Ureter (tissue), 1 donor: ENCODE measurements at regions not wholly inside any gene's neighbourhood (a gene's known extent, or its start where the extent isn't known, plus 50 kb on each side); places are given as distances from the start of the nearest gene placed in this dataset.
A peak's percentile ranks its signal among the peaks of the same experiment; 100 is the strongest.

Experiments
- DNase-seq: peaks from one replicate; pipeline ENCODE4 v3.0.0-alpha.2; 2020; ENCODE audit warnings: low spot score
- donor health status: DM: yes; HTN: yes; CAD: no.

DNA sequence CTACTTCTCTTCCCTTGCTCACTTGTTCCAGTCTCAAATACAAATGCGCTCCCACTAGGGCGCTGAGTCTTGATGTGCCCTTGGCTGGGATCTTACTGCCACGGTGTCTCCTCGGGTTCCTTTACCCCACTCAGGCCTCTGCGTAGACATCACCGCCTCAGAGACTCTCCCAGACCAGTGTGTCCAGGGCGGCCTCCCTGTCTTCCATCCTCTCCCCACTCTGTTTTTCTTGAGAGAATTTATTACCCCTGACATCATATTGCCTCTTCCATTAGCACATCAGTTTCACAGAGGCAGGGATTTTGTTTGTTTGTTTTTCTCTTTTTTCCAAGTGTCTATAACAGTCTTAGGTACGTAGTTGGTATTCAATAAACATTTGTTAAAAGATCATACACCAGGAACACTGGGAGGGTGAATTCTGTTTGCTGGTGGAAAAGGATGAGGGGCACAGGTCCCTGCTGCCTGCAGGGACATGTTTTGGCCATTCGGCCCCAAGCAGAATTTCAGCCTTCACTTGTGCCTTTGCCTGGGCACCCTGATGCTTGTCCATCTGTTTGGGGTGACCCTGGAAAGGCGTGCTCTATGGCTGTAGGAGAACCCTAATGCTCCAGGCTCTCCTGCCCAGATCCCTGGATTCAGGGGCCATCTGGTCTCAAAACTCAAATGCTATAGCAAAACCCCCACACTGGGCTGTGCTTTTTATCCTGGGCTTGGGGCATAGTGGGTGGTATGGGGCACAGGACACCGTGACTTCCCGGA, 55.0 kb downstream of the RPL37A start:
- DNase-seq: no peak

DNA sequence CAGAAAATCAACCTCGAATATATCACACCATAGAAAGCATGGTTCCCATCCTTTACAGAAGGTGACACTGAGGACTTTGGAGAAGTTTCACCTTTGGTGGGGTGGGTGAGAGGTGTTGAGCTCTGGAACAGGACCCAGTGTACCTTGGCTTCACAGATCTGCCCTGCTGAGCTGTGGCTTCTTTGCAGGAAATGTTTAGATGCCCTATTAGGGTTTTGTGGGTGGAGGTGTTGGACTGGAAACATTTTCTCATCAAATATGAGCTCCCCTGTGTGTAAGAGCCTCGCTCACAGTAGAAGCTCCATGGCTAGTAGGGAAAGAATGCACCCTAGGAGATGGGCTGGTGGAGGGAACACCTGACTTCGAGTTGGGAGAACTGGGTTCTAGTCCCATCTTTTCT, 55.6 kb downstream of the RPL37A start:
- DNase-seq: no peak

DNA sequence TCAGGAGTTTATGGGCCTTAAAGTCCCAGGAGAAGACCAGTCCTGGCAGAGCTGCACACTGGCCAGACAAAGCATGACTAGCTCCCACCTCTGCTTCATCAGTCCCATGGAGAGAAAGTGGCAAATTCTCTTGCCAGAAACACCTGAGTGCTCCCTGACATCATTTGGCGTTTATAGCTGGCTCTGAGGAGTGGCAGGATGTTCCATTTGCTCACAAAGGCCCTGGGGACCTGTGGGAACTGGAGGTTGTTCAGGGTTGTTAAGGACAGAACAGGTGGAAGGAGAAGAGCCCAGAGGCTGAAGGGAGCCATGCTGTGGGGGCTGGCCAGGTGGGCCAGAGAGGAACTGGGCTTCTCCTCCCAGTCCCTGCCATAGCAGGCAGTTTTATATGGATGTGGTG, 56.1 kb downstream of the RPL37A start:
- no peak for DNase-seq

DNA sequence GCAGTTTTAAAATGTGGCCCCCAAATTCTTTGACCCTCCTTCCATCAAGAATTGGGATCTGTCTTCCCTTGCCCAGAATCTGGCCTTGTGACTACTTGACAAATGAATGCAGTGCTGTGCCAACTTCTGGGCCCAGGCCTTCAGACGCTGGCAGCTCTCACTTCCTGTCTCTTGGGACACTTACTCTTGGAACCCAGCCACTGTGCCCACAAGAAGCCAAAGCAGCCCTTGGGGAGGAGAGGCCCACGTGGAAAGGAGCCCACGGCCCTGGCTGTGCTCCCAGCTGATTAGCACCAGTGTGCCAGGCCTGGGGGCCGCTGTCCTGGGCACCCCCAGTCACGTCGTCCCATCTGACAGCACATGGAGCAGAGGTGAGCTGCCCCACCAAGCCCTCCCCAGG, 56.6 kb downstream of the RPL37A start:
- peak; percentile 85 for DNase-seq

DNA sequence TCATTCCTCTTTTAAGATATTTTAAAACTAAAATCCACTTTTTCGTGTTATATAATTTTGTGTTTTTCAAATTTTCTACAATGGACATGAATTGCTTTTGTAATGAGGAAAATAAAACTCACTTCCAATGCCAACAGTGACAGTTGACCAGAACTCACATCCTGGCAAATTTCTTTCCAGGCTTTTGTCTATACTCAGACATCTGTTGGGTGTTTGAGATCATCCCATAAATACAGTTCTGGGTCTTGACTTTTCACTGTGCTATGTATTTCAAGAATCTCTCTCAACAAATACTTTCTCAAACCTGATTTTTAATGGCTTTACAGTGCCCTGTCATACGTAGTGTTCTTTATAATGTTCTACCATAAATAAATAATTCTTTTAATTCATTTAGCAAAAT, 57.6 kb downstream of the RPL37A start:
- DNase-seq: no peak

DNA sequence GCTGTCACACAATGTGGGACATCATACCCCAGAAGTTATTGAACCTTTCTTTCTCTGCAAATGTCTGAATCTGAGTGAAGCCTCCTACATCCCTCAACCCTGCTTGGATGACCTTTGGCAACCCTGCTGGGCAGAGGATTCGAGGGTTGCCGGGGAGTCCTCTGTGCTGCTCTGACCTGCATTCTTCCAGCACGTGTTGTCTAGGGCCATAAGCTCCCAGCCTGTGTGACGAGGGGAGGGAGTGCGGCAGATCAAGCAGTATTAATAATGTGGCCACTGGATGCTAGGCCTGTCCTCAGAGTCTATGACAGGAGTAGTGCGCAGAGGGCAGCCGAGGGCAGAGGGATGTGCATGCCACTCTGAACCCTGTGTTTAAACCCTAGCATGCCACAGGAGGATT, 58.8 kb downstream of the RPL37A start:
- DNase-seq: no peak

DNA sequence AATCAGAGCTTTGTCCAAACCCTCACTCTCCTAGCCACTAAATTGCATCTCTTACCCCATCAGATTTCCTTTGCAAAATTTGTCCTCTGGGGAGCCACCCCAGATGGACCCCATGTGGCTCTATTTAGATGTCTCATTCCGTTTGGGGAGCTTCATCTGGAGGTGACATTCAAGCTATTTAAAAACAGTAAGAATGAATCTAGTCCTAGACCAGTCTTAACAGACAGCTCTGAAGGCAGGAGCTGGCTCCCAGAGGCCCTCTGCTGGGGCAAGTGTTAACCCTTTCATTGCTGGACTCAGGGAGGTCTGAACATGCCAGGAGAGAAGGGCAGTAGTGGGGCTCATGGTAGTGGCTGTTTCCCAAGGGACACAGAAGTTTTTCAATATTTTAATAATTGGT, 59.2 kb downstream of the RPL37A start:
- DNase-seq: no peak

DNA sequence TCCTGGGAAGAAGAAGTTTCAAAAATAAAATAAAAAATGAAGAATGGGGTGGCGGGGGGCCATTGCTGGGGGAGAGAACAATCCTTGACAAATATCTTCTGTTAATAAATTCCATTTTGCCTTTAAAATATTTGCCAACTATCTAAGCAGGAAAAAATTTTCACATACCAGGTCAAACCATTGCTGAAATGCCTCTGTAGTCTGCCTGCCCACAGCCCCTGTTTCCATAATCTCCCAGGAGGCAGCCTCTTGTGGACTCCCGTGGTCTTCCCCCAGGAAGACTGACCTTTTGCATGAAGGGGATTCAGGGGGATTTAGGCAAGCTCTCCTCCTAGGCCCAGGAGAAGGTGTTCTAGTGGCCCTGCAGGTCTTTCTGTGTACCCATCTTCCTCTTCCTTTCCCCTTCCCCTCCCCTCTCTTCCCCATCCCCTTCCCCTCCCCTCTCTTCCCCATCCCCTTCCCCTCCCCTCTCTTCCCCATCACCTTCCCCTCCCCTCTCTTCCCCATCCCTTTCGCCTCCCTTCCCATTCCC, 61.0 kb downstream of the RPL37A start:
- DNase-seq: no peak

DNA sequence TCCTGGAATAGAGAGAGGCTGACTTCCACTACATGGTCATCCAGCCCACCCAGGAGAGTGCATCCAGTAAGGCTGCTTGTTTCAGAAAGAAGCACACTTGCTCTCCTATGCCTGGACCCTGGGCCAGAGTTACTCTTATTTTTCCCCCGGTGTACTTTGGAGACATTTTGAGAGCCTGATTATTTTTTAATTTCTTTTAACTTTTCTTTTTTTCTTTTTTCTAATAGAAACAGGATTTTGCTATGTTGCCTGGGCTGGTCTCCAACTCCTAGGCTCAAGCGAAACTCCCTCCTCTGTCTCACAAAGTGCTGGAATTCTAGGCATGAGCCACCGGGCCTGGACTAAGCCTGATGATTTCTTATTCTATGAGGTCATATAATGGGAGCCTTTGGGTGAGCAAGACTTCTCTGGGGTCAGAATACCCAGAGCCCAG, 62.2 kb downstream of the RPL37A start:
- DNase-seq: no peak

DNA sequence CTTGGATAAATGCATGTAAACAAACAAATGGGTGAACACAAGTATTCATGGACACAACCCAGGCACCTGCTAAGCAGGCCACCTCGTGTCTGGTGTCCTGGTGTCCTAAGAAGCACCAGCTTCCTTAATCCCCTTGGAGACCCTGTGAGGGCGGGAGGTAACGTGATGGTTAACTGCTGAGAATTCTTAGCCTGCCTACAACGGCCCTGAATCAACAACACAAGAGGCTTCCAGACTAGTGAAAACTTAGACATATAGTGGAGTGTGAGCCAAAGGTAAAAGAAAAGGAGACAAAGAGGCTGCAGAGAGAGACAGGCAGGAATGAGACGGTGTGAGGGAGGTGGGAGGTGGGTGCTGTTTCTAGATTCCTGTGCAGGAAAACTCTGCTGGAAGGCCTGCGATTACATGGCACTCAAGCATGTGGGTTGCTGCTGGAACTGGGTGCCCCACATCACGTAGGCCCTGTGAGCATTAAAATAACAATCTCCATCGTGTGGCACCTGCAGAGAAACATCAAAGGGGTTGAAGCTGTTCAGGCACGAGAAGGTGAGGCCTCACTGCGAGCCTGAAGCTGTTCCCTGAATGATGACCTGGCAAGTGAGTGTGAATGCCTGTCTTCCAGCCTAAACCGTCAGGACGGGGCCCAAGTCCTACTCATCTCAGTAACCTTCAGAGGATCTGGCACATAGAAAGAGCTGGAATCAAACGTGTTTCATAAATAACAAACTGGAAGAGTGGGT, 64.2 kb downstream of the RPL37A start:
- no peak for DNase-seq

DNA sequence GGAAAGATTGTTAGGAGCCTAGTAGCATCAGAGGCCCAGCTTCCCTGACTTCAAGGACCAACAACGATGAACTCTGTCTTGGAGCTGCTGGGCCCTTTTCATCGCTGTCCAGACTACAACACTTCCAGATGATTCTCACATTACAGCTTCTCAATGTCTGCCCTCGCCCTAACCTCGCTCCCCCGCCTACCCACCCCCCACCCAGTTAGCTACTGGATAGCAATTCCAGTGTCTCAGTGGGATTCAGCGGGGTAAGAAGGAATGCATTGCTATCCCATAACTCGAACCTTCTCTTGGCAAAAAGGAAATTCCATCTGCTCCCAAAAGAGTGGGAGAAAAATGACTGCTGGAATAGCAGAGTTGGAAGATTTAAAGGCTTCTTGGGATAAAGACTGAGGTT, 65.0 kb downstream of the RPL37A start:
- DNase-seq: no peak

DNA sequence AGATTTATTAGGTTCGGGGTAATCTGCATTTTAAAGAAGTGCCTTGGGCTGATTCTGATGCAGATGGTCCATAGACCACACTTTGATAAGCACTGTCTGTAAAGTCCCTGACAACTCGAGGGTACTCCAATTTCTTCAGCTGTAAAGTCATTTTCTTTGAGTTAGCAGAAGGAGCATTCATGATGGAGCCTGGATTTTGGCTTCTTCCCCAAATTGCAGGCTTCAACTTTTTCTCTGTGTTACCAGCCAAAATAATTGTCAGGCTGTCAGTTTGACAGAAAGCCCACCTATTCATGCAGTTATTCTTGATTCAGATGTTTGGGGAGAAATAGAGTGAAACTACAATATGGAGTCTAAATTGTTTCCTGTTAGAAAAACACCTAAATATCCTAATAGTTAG, 66.0 kb downstream of the RPL37A start:
- DNase-seq: no peak

DNA sequence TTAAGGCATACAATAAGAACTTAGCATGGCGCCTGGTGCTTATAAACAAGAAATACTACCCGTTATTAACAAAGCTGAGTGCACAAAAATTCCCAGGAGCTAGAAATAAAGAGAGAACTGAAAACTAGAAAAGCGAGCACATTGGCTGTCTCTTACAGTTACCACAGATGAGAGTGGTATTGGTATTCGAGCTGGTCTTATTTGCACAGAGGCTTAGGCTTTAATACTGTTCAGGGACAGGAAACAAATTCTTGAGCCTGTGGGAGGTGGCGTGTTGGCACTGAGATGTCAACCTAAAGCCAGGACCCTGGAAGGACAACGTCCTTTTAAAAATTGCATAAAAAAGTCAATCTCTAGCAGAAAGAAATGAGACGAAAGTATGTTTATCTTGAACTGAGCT, 67.3 kb upstream of the IGFBP2 start:
- DNase-seq: no peak

DNA sequence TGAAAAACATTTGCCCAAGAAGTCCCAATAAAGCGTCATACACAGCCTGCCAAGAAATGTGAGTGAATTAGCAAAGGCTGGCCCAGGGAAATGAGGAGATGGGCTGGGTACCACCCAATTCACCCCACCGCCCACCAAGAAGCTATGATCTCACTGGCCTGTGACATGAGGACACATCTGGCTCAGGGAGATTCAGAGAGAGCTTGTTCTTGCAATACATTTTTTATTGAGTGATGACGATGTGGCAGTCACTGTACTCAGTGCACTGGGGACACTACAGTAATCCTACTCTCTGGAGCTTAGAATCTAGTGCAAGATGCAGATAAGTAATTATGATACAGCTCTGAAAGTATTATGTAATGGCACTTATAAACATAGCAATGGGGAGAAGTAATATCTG, 64.6 kb upstream of the IGFBP2 start:
- DNase-seq: no peak

DNA sequence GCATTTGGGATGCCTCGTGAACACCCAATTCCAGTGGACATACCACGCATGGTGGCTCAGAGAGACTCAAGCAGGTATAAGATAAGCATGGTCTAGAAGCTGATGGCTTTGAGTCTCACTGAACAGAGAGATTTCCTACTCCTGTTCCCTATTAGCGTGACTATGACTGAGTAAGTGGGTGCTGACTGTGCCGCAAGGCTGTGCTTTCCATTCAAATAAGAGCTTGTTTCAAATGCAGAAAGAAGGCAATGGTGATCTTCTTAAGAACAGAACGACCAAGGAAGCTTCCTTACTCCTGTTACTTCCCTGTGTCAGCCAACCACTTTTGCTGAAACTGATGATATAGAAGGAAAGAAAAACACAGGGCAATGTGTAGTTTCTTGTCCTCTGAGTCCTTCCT, 63.5 kb upstream of the IGFBP2 start:
- no peak for DNase-seq

DNA sequence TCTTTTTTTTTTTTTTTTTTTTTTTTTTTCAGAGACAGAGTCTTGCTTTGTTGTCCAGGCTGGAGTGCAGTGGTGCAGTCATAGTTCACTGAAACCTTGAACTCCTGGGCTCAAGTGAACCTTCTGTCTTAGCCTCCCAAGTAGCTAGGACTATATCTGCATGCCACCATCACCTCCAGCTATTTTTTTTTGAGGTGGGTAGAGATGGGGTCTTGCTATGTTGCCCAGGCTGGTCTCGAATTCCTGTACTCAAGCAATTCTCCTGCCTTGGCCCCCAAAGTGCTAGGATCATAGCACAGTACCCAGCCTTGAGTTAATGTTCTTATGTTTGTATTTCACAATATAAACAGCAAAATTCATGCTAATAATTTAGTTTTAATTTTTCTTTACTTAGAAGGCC, 62.9 kb upstream of the IGFBP2 start:
- DNase-seq: no peak

DNA sequence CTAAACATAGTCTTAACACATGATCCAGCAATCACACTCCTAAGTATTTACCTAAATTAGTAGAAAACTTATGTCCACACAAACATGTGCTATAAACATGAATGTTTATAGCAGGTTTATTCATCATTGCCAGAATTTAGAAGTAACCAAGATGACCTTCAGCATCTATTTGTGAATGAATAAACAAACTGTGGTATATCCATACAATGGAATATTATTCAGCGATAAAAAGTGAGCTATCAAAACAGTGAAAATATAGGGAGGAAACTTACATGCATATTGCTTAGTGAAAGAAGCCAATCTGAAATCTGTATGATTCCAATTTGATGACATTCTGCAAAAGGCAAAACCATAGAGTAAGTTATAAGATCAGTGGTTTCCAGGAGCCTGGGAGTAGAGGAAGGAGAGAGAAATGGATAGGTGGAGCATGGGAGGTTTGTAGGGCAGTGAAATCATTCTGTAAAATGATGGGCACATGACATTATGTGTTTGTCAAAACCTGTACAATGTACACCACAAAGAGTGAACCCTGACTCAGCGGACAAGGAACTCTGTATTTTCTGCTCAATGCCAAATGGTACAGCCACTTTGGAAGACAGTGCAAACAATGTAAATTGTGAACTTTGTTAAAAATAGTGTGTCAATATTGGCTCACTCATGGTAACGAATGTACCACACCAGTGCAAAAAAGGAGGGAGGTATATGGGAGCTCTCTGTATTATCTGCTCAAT, 61.9 kb upstream of the IGFBP2 start:
- DNase-seq: no peak

DNA sequence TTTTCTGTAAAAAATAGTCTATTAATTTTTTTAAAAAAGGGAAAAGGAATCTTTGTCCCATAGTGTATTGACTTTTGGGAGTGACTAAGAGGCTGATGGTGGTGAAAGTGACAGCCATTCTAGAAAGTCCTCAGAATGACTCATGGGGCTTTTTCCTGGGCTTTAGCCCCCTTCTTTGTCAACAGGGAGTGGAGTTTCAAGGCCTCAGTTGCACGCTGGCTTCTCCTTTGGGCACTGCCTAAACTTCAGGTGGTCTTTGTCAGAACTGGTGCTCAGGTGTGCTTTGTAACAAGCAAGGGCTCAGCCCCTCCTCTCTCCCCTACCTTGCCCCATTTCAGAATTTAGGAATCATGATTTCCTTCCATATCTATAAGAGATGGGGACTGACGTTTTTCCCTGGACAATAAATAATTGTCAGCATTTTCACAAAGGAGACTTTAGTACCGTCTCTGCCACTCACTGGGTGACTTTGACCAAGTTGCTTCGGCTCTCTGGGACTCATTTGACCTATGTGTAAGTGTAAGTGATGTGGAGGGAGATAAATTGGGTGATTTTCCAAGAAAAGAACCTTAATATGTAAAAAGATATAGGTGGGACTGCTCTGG, 61.2 kb upstream of the IGFBP2 start:
- no peak for DNase-seq

DNA sequence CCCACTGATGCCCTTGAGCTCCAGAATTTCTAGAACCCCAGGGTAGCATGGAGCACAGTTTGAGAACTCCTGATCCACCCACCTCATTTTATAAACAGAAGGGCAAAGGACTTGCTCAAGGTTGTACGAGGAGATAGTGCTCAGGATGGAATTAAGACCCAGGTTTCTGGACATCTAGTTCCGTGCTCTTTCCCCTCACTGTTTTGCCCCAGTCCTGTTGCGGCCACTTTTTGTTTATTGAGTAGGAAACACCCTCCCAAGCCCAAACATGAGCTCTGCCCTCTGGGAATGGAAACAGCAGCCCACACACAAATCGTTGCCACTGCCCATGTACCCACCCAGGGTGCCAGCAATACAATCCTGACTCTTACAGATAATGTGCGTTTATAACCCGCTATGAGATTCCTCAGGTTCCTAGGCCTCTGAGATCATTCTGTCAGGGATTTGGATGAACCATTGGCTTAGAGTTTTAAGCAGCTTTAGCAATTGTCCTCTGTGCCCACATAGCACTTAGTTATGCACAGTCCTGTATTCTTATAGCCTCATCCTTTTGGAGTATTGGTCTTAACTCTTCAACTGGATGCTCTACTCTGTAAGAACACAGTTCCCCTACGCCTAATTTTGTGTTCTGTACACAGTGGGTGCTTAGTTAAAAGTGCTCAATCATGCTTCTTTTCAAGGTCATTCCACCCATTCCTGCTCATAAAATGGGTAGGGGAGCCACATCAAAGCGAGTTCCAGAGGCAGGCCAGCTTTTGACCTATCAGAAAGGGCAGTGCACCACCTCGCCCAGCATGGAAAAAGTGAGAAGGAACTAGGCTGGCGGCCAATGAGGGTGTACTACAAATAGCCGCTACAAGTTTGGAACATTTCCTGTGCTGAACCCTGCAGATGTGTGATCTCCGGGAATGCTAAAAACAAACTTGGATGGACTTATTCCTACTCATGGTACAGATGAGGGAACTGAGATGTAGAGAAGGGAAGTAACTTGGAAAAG, 60.3 kb upstream of the IGFBP2 start:
- peak; percentile 91 for DNase-seq

DNA sequence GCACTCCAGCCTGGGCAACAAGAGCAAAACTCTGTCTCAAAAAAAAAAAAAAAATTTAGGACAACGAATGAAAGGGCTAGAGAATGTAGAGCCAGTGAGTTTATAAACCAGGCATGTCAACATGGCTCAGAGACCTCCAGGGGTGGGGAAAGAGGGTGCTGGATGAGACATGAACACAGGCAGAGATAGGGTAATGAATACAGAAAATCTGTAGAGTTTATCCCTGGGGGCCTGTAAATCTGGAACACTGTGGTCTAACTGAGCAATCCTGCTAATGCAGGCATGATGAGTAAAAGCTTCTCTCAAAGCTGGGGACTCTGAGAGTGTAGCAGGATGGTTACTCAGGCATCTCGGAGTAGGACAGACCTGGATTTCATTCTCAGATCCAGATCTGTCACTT, 59.2 kb upstream of the IGFBP2 start:
- DNase-seq: no peak

DNA sequence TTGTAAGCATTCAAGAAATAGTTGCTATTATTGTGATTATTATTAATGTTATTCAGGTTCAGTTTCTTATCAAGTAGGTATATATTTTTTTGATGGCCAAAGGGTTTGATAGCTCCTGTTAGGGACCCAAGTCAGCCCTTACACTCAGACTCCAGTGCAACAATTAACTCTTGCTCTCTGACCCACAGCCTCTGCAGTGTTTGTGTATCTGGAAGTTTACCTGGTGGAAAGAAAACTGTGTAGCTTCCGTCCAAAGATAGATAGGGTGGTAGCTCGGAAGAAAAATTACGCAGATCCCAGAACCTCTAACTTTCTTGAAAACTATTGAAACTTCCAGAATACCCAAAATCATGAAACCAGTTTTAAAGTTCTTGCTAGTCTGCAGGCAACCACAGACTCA, 58.6 kb upstream of the IGFBP2 start:
- DNase-seq: no peak
